GM12864 (cell line): ENCODE measurements at regions not wholly inside any gene's neighbourhood (a gene's known extent, or its start where the extent isn't known, plus 50 kb on each side); places are given as distances from the start of the nearest gene placed in this dataset.

Source experiments
- DNase-seq: peaks from one replicate; pipeline ENCODE4 v3.0.0-alpha.2; 2011; ENCODE audit warnings: low read depth
- H3K4me3 ChIP-seq: 2 replicates; pipeline ENCODE4 v1.5.1; 2011; ENCODE audit warnings: mild to moderate bottlenecking, low read depth, low read length, control low read depth
- TF ChIP-seq, protein P1 (sequence below): IDR thresholded peaks from 2 replicates; pipeline ENCODE4 v1.5.1; 2011; ENCODE audit warnings: low read depth, mild to moderate bottlenecking, moderate library complexity, low read length, control low read depth, inconsistent platforms; ENCODE audit errors: missing control alignments

DNA sequence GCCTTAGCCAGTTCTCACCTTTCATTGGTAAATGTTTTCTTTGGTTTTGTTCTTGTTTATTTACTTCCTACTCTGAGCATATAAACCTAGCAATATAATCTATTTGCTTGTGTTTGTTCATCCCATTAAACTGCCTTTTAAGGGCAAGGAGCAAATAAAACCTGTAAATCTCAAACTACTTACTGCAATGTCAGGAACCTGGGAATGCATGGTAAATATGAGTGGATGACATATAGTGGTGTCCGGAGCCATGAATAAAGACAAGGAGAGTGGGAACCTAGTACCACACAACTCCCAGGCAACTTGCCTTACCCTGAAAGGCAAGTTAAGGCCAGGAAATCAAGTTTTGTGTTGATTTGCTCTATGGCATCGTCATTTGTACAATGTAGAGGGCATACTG lies 1133.7 kb upstream of the NCAM2 start:
- TF ChIP-seq, protein P1, sequence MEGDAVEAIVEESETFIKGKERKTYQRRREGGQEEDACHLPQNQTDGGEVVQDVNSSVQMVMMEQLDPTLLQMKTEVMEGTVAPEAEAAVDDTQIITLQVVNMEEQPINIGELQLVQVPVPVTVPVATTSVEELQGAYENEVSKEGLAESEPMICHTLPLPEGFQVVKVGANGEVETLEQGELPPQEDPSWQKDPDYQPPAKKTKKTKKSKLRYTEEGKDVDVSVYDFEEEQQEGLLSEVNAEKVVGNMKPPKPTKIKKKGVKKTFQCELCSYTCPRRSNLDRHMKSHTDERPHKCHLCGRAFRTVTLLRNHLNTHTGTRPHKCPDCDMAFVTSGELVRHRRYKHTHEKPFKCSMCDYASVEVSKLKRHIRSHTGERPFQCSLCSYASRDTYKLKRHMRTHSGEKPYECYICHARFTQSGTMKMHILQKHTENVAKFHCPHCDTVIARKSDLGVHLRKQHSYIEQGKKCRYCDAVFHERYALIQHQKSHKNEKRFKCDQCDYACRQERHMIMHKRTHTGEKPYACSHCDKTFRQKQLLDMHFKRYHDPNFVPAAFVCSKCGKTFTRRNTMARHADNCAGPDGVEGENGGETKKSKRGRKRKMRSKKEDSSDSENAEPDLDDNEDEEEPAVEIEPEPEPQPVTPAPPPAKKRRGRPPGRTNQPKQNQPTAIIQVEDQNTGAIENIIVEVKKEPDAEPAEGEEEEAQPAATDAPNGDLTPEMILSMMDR = no peak
- no peak for DNase-seq
- no peak overlapping the region for H3K4me3 ChIP-seq

DNA sequence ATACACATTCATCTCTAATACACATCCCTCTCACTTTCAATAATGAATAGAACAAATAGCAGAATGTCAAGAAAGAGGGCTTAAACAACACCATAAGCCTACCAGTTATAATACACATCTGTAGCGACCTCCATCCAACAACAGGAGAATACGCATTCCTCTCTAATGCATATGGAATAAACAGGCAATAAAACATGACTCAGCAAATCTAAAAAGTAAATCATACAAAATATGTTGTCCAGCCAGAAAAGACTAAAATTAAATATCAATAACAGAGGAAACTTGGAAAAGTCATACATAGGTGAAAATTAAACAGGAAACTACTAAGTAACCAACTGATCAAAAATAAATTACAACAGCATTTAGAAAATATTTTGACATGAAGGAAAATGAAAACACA lies 1127.5 kb upstream of the NCAM2 start:
- H3K4me3 ChIP-seq = no peak overlapping the region
- TF ChIP-seq, protein P1 = no peak
- no peak for DNase-seq

DNA sequence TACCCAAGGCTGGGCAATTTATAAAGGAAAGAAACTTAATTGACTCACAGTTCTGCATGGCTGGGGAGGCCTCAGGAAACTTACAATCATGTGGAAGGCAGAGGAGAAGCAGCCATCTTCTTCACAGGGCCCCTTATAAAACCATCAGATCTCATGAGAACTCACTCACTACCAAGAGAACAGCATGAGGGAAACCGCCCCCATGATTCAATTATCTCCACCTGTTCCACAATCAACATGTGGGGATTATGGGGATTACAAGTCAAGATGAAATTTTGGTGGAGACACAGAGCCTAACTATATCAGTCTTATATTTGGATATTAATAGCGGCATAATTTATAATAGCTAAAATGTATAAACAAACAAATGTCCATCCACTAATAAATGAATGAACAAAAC lies 1123.7 kb upstream of the NCAM2 start:
- TF ChIP-seq, protein P1 = no peak
- no peak for DNase-seq
- H3K4me3 ChIP-seq = no peak overlapping the region

DNA sequence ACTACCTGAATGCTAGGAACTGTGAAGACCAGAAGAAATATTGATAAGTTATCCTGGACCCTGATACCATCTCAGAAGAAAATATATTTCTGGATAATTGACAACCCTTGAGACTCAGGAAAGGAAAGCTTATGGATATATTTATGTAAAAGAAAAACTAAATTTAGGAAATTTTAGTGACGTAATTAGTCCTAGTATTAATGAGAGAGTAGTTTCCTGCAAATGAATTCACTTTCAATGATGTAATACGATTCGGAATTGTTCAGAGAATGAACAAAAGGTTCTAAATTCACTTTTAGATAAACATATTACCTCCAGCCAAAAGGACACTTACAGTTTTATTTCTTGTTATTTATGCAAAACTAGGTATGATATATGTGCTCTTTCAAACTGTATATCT lies 1120.1 kb upstream of the NCAM2 start:
- TF ChIP-seq, protein P1 = no peak
- no peak overlapping the region for H3K4me3 ChIP-seq
- DNase-seq = no peak

DNA sequence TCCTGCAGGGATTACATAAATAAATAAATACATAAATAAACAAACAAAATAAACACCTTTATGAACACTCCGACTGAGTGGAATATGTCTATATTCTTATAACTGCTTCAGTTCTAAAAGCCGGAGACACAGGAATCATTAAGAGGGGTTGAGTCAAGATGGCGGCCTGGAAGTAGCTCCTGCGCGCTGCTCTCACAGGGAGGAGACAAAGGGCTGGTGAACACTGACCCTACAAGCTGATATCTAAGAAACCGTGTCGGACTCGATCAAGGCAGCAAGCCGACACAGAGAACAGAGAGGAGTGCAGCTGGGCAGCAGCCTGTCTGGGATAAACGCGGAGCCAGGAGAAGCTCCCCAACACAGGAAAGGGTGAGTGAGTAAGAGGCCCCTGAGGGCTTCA lies 1098.6 kb upstream of the NCAM2 start:
- DNase-seq = no peak
- TF ChIP-seq, protein P1 = no peak
- no peak overlapping the region for H3K4me3 ChIP-seq

DNA sequence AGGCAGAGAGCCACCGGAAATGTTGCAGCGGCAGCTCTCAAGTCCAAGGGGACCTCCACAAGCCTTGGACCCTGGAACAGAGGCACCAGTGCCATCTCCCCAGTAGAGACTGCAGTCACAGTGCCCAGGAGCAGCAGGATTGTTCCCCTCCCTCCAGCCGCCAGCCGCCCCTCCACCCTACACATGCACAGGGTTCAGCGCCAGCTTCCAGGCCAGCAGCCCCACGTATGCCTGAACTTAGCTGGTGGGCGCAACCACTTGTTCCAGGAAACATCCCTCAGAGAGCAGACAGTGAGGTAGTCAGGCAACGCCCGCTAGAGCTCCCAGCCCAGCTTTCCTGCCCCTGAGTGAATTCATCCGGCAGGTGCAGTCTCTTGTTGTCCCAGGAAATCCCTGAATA lies 1098.1 kb upstream of the NCAM2 start:
- DNase-seq = no peak
- no peak overlapping the region for H3K4me3 ChIP-seq
- TF ChIP-seq, protein P1 = no peak

DNA sequence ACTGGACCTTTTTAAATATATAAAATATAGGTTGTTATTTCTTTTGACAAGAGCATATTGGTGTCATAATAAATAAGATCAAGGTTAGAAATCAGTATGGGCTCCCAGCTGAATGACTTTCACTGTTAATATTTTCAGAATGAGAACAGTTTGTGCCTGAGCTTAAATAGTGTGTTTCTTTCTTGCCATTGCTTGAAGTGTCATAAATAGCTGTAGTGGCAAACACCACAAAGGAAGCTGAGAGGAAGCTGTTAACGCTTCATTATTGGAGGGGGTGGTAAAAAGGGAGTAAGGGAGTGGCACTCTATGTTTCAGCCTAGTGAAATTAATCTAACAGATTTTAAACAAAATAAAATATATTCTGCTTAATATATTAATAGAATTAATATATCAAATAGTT lies 1089.8 kb upstream of the NCAM2 start:
- DNase-seq = no peak
- no peak overlapping the region for H3K4me3 ChIP-seq
- TF ChIP-seq, protein P1 = no peak
